Transverse colon (tissue), 4 donors: ENCODE measurements at regions not wholly inside any gene's neighbourhood (a gene's known extent, or its start where the extent isn't known, plus 50 kb on each side); places are given as distances from the start of the nearest gene placed in this dataset.

ENCODE experiments used
- DNase-seq: peaks from one replicate; pipeline ENCODE4 v3.0.0-alpha.2; 2019
- H3K27ac ChIP-seq, 4 donors: fragments of 200-600 bp; sonication (generic); 2 replicates each; pipeline ENCODE4 v1.5.1; 2016 to 2018; ENCODE audit warnings: inconsistent platforms in 4 of 4
- H3K27me3 ChIP-seq: fragments of 200-600 bp; sonication (generic); 2 replicates; pipeline ENCODE4 v1.5.1; 2017; ENCODE audit warnings: inconsistent platforms
- H3K36me3 ChIP-seq, 4 donors: fragments of 200-600 bp; sonication (generic); 2 replicates each; pipeline ENCODE4 v1.5.1; 2017 to 2019; ENCODE audit warnings: inconsistent platforms in 4 of 4
- H3K4me1 ChIP-seq, 4 donors: fragments of 200-600 bp; sonication (generic); 2 replicates each; pipeline ENCODE4 v1.5.1; 2017 to 2020; ENCODE audit warnings: inconsistent platforms in 4 of 4
- H3K4me3 ChIP-seq, 4 donors: fragments of 200-600 bp; sonication (generic); 1 replicate in 1 of 4; 2 replicates in 3 of 4; pipeline versions ENCODE4 v1.5.1 to v1.6.1; 2017 to 2019; ENCODE audit warnings: inconsistent platforms in 4 of 4
- H3K9me3 ChIP-seq, 2 donors: fragments of 200-600 bp; sonication (generic); 2 replicates each; pipeline ENCODE4 v1.5.1; 2017 to 2019; ENCODE audit warnings: inconsistent platforms in 2 of 2
- EP300 ChIP-seq: sonication (generic); formaldehyde crosslinking; IDR thresholded peaks from one replicate; pipeline ENCODE4 v1.6.1; 2017; ENCODE audit warnings: antibody characterized with exemption, low read depth
- POLR2A ChIP-seq: fragments of 450-650 bp; IDR thresholded peaks from one replicate; pipeline ENCODE4 v1.6.1; 2016; ENCODE audit warnings: antibody characterized with exemption, mild to moderate bottlenecking, moderate library complexity
- POLR2AphosphoS5 ChIP-seq, 3 donors: sonication (generic); formaldehyde crosslinking; IDR thresholded peaks; one replicate each; pipeline ENCODE4 v1.6.1; 2016; ENCODE audit warnings: antibody characterized with exemption in 3 of 3
- WGBS, 2 donors: methylation state at CpG; one replicate each; pipeline ENCODE4 v1.1.5; 2018; ENCODE audit warnings: low coverage in 1 of 2; 5-methylcytosine and 5-hydroxymethylcytosine counted together
- in situ Hi-C, 4 donors: fragments of 200-750 bp; cut with MboI; loops; one replicate each; pipeline versions ENCODE4 v1.15.0 to v1.15.1; 2017; ENCODE audit warnings: low sequenced_read_pairs in 3 of 4, low pct_ligation_motif_present in 1 of 4, low pct_unique_long_range_greater_than_20kb in 1 of 4
- intact Hi-C: fragments of 100-400 bp; cut with DNase I; formaldehyde crosslinking; loops from one replicate; pipeline ENCODE4 v1.15.1; 2023; ENCODE audit warnings: low total_unique reads
- TF ChIP-seq, protein P1 (sequence below), 5 experiments: fragments of 200-600 bp in 3 of 5; fragments of 450-650 bp in 2 of 5; sonication (generic) in 3 of 5; IDR thresholded peaks; 1 replicate in 2 of 5; 2 replicates in 3 of 5; pipeline ENCODE4 v1.5.1; 2016 to 2017; ENCODE audit warnings: antibody characterized with exemption in 5 of 5, inconsistent platforms in 3 of 5, mild to moderate bottlenecking in 2 of 5, moderate library complexity in 1 of 5

DNA sequence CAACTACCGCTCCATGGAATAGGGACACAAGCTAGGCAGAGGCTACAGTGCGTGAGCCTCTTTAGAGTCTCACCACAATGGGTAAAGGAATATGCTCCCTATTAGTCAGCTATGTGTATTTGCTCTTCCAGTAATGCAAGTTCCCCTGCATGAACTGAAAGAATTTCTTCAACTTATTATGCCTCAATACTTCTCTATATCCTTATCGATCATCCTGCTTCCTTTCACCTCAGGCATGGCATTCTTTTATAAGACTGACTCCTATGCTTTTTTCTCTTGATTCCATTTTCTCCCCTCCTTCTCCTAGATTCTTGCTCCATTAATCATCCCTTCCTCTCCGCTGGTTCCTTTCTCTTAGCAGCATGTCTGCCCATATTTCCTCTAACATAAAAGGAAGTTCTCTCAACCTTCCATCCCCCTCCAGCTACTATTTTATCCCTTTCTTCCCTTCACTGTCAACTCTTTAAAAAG lies 94.5 kb upstream of the CPM start:
- H3K4me1 ChIP-seq, result peaks cover 0 to 16% (median 7%) of the 10 kb centered on the region in 4 donors
- 83 to 88% methylated on average over 3 to 4 of the region's 4 CpGs for WGBS, 2 donors
- in situ Hi-C loops (no loop called here), intact Hi-C loops (no loop called here)
- H3K9me3 ChIP-seq, result no peaks in the 10 kb centered on the region
- DNase-seq, result no peak
- TF ChIP-seq POLR2AphosphoS5 (IDR thresholded peaks at IDR 0.05), result no peak
- TF ChIP-seq, protein P1, sequence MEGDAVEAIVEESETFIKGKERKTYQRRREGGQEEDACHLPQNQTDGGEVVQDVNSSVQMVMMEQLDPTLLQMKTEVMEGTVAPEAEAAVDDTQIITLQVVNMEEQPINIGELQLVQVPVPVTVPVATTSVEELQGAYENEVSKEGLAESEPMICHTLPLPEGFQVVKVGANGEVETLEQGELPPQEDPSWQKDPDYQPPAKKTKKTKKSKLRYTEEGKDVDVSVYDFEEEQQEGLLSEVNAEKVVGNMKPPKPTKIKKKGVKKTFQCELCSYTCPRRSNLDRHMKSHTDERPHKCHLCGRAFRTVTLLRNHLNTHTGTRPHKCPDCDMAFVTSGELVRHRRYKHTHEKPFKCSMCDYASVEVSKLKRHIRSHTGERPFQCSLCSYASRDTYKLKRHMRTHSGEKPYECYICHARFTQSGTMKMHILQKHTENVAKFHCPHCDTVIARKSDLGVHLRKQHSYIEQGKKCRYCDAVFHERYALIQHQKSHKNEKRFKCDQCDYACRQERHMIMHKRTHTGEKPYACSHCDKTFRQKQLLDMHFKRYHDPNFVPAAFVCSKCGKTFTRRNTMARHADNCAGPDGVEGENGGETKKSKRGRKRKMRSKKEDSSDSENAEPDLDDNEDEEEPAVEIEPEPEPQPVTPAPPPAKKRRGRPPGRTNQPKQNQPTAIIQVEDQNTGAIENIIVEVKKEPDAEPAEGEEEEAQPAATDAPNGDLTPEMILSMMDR (IDR thresholded peaks at IDR 0.05), result no peak
- no peak for TF ChIP-seq EP300
- TF ChIP-seq POLR2A, result no peak
- no peak overlapping the region for H3K4me3 ChIP-seq
- no peaks in the 10 kb centered on the region for H3K27me3 ChIP-seq
- H3K27ac ChIP-seq, result no peak overlapping the region
- H3K36me3 ChIP-seq, result no peaks in the 10 kb centered on the region

GRCh38 chr12:69028941-69029729 lies 96.2 kb upstream of the CPM start:
- H3K9me3 ChIP-seq, result no peaks in the 10 kb centered on the region
- no peaks in the 10 kb centered on the region for H3K36me3 ChIP-seq
- H3K4me3 ChIP-seq, result no peak overlapping the region
- no peak for DNase-seq
- H3K27me3 ChIP-seq, result no peaks in the 10 kb centered on the region
- no peak overlapping the region for H3K27ac ChIP-seq
- 83 to 88% methylated on average over 6 to 11 of the region's 11 CpGs for WGBS, 2 donors
- in situ Hi-C loops, result no loop called here
- TF ChIP-seq EP300 (no peak), POLR2AphosphoS5 (IDR thresholded peaks at IDR 0.05) (no peak), POLR2A (no peak)
- TF ChIP-seq, protein P1 (IDR thresholded peaks at IDR 0.05), result no peak
- peaks cover 0 to 12% (median 4%) of the 10 kb centered on the region in 4 donors for H3K4me1 ChIP-seq
- intact Hi-C loops, result no loop called here

DNA sequence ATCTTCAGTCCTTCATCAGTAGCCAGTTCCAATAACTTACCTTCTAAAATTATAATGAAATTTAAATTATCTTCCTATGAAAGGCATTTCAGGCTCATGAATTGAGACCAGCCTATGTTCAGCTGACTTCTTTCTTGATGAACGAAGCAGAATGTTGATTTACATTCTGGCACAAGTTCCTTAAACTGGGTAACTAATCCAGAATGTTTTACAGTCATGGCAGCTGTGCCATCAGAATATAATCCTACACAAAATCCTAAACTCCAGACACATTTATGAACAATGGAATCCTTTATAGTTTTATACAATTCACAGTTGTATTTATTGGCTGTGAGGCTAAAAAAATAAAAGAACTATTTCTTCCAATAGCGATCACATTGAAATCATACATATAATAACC lies 97.3 kb upstream of the CPM start:
- intact Hi-C loops (no loop called here), in situ Hi-C loops (no loop called here)
- H3K27ac ChIP-seq, result no peak overlapping the region
- peaks cover 0 to 4% (median under 1%) of the 10 kb centered on the region in 4 donors for H3K4me1 ChIP-seq
- H3K4me3 ChIP-seq, result no peak overlapping the region
- H3K27me3 ChIP-seq, result no peaks in the 10 kb centered on the region
- H3K36me3 ChIP-seq, result no peaks in the 10 kb centered on the region
- H3K9me3 ChIP-seq, result no peaks in the 10 kb centered on the region
- TF ChIP-seq, protein P1 (IDR thresholded peaks at IDR 0.05), result no peak
- no peak for TF ChIP-seq POLR2AphosphoS5 (IDR thresholded peaks at IDR 0.05)
- TF ChIP-seq POLR2A, result no peak
- no peak for TF ChIP-seq EP300
- no peak for DNase-seq
- whole genome bisulfite sequencing, 2 donors, result 77 to 83% methylated on average over 2 of the region's 2 CpGs

- intact Hi-C loops, result no loop called here
- 35 to 66% methylated on average over 2 to 7 of the region's 7 CpGs for WGBS, 2 donors
- H3K4me1 ChIP-seq, result peaks cover 0 to 16% (median 6%) of the 10 kb centered on the region in 4 donors
- DNase-seq, result no peak
- H3K36me3 ChIP-seq, result no peaks in the 10 kb centered on the region
- no peaks in the 10 kb centered on the region for H3K9me3 ChIP-seq
- TF ChIP-seq POLR2AphosphoS5 (IDR thresholded peaks at IDR 0.05) (no peak), EP300 (no peak), POLR2A (no peak)
- TF ChIP-seq, protein P1 (IDR thresholded peaks at IDR 0.05), result no peak
- in situ Hi-C loops, result no loop called here
- H3K27ac ChIP-seq, result peak overlapping the region in 3 of 4 donors; percentile 55 to 59 (median 57)
- H3K4me3 ChIP-seq, result no peak overlapping the region
- H3K27me3 ChIP-seq, result no peaks in the 10 kb centered on the region
These were observed 103.6 kb upstream of the CPM start for GRCh38 chr12:69036533-69036932.
